Body of pancreas (tissue), 4 donors: ENCODE measurements at regions not wholly inside any gene's neighbourhood (a gene's known extent, or its start where the extent isn't known, plus 50 kb on each side); places are given as distances from the start of the nearest gene placed in this dataset.

Source experiments
- POLR2A ChIP-seq, 3 donors: fragments of 450-650 bp; IDR thresholded peaks; one replicate each; pipeline ENCODE4 v1.6.1; 2016; ENCODE audit warnings: antibody characterized with exemption in 3 of 3, mild to moderate bottlenecking in 2 of 3
- TF ChIP-seq, protein P1 (sequence below), 7 experiments: fragments of 450-650 bp in 4 of 7; fragments of 200-600 bp in 3 of 7; sonication (generic) in 3 of 7; IDR thresholded peaks; one replicate each; pipeline ENCODE4 v1.5.1; 2016 to 2019; ENCODE audit warnings: antibody characterized with exemption in 7 of 7

DNA sequence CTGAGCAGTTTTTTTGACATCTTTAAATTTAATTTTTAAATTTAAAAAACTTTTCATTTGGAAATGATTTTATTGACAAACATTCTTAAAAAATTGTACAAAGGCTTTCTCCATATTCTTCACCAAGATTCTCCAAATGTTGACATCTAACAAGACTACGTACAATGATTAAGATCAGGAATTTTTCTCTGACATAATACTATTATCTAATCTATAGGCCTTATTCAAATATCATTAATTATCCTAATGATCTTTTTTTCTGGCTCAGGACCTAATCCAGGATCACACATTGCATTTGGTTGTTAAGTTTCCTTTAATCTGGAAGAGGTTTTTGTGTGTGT lies 106.1 kb upstream of the OSMR start:
- TF ChIP-seq, protein P1, sequence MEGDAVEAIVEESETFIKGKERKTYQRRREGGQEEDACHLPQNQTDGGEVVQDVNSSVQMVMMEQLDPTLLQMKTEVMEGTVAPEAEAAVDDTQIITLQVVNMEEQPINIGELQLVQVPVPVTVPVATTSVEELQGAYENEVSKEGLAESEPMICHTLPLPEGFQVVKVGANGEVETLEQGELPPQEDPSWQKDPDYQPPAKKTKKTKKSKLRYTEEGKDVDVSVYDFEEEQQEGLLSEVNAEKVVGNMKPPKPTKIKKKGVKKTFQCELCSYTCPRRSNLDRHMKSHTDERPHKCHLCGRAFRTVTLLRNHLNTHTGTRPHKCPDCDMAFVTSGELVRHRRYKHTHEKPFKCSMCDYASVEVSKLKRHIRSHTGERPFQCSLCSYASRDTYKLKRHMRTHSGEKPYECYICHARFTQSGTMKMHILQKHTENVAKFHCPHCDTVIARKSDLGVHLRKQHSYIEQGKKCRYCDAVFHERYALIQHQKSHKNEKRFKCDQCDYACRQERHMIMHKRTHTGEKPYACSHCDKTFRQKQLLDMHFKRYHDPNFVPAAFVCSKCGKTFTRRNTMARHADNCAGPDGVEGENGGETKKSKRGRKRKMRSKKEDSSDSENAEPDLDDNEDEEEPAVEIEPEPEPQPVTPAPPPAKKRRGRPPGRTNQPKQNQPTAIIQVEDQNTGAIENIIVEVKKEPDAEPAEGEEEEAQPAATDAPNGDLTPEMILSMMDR (IDR thresholded peaks at IDR 0.05): no peak
- TF ChIP-seq POLR2A (IDR thresholded peaks at IDR 0.05): no peak
